Neuronal stem cell (in vitro differentiated cells): ENCODE measurements at regions not wholly inside any gene's neighbourhood (a gene's known extent, or its start where the extent isn't known, plus 50 kb on each side); places are given as distances from the start of the nearest gene placed in this dataset.

ENCODE experiments used
- DNase-seq: peaks from one replicate; pipeline ENCODE4 v3.0.0-alpha.2; 2013; ENCODE audit warnings: low spot score
- H2AFZ ChIP-seq: one replicate; pipeline ENCODE4 v1.6.1; 2013; ENCODE audit warnings: mild to moderate bottlenecking, low read length, inconsistent platforms
- H2AK5ac ChIP-seq: 2 replicates; pipeline ENCODE4 v1.6.1; 2013; ENCODE audit warnings: low read depth, mild to moderate bottlenecking, inconsistent platforms, low read length, moderate library complexity, mixed read lengths
- H2BK120ac ChIP-seq: 2 replicates; pipeline ENCODE4 v1.6.1; 2013; ENCODE audit warnings: low read depth, mild to moderate bottlenecking, inconsistent platforms, low read length, moderate library complexity, mixed read lengths
- H2BK12ac ChIP-seq: one replicate; pipeline ENCODE4 v1.6.1; 2013; ENCODE audit warnings: low read length, inconsistent platforms
- H2BK15ac ChIP-seq: 2 replicates; pipeline ENCODE4 v1.6.1; 2013; ENCODE audit warnings: mild to moderate bottlenecking, low read length, inconsistent platforms, mixed read lengths
- H2BK5ac ChIP-seq: one replicate; pipeline ENCODE4 v1.6.1; 2013; ENCODE audit warnings: inconsistent platforms, mild to moderate bottlenecking, low read length, moderate library complexity
- H3K14ac ChIP-seq: one replicate; pipeline ENCODE4 v1.6.1; 2013; ENCODE audit warnings: low read length, inconsistent platforms
- H3K18ac ChIP-seq: 2 replicates; pipeline ENCODE4 v1.6.1; 2013; ENCODE audit warnings: low read length, inconsistent platforms
- H3K23ac ChIP-seq: 2 replicates; pipeline ENCODE4 v1.6.1; 2013; ENCODE audit warnings: low read depth, mild to moderate bottlenecking, mixed read lengths, low read length, inconsistent platforms; ENCODE audit not compliant: poor library complexity
- H3K27ac ChIP-seq: replicated peaks from 3 replicates; pipeline ENCODE4 v1.5.1; 2013; ENCODE audit warnings: low read length, inconsistent platforms
- H3K27me3 ChIP-seq, 3 experiments: 2 replicates each; pipeline ENCODE4 v1.6.1; 2013; ENCODE audit warnings: low read length in 3 of 3, mild to moderate bottlenecking in 2 of 3, inconsistent platforms in 1 of 3, low read depth in 1 of 3, mixed read lengths in 1 of 3, moderate library complexity in 1 of 3; ENCODE audit not compliant: control insufficient read depth in 3 of 3, insufficient read depth in 3 of 3
- H3K36me3 ChIP-seq, 2 donors: replicated peaks in 1 of 2; 2 replicates each; pipeline ENCODE4 v1.6.1; 2013; ENCODE audit warnings: low read length in 2 of 2; ENCODE audit not compliant: control insufficient read depth in 2 of 2, insufficient read depth in 2 of 2
- H3K4ac ChIP-seq: 2 replicates; pipeline ENCODE4 v1.6.1; 2013; ENCODE audit warnings: inconsistent platforms, mild to moderate bottlenecking, low read length, moderate library complexity
- H3K4me1 ChIP-seq, 2 donors: 1 replicate in 1 of 2; 2 replicates in 1 of 2; pipeline ENCODE4 v1.6.1; 2013; ENCODE audit warnings: low read length in 2 of 2, low read depth in 1 of 2; ENCODE audit not compliant: control insufficient read depth in 2 of 2, insufficient read depth in 1 of 2
- H3K4me2 ChIP-seq: one replicate; pipeline ENCODE4 v1.6.1; 2013; ENCODE audit warnings: mild to moderate bottlenecking, low read length, inconsistent platforms; ENCODE audit not compliant: insufficient read depth, poor library complexity, severe bottlenecking
- H3K4me3 ChIP-seq, 2 donors: 2 replicates each; pipeline ENCODE4 v1.5.1; 2013; ENCODE audit warnings: low read length in 2 of 2, mild to moderate bottlenecking in 2 of 2, inconsistent platforms in 1 of 2, moderate library complexity in 1 of 2
- H3K79me1 ChIP-seq: one replicate; pipeline ENCODE4 v1.6.1; 2013; ENCODE audit warnings: low read depth, mild to moderate bottlenecking, inconsistent platforms, low read length, moderate library complexity
- H3K9ac ChIP-seq: one replicate; pipeline ENCODE4 v1.6.1; 2013; ENCODE audit warnings: mild to moderate bottlenecking, low read depth, low read length, inconsistent platforms; ENCODE audit not compliant: poor library complexity
- H3K9me3 ChIP-seq, 2 donors: replicated peaks in 1 of 2; 2 replicates each; pipeline versions ENCODE3 to v1.6.1; 2013; ENCODE audit warnings: low read length in 2 of 2, mild to moderate bottlenecking in 2 of 2, inconsistent platforms in 1 of 2, low read depth in 1 of 2, mixed read lengths in 1 of 2, moderate library complexity in 1 of 2; ENCODE audit not compliant: control insufficient read depth in 2 of 2, insufficient read depth in 1 of 2
- H4K8ac ChIP-seq: one replicate; pipeline ENCODE4 v1.6.1; 2013; ENCODE audit warnings: low read depth, mild to moderate bottlenecking, inconsistent platforms, low read length, moderate library complexity
- H4K91ac ChIP-seq: one replicate; pipeline ENCODE4 v1.6.1; 2013; ENCODE audit warnings: low read length, low read depth, mild to moderate bottlenecking, inconsistent platforms; ENCODE audit not compliant: poor library complexity
- WGBS, 2 donors: extraction: QIAGEN DNeasy Blood & Tissue Kit; methylation state at CpG; one replicate each; pipeline ENCODE4 v1.1.7; 2013; ENCODE audit warnings: missing lambda C conversion rate in 2 of 2, mixed read lengths in 1 of 2; ENCODE audit not compliant: insufficient read length in 2 of 2, insufficient replicate concordance in 1 of 2; ENCODE audit errors: extremely low coverage in 2 of 2; 5-methylcytosine and 5-hydroxymethylcytosine counted together

DNA sequence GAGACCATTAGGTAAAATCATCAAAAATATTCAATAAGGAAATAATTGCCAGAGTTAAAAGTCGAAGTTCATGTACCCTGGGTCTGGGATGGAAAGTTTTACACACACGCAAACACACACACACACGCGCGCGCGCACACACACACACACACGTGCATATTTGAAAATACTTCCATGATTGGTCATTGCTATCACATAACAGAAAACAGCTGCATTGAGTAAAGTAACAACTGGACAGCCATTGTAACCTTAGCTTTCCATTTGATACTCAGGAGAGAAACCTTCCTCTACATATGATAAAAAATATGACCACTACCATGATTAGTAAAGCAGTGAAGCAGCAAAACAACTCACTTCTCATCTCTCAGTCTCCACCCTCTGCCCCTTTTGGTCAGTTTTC, 490.0 kb upstream of the SGCG start:
- WGBS, 2 donors, result no CpG with 5 or more reads among the region's 8 CpGs
- Histone ChIP-seq H3K27me3 (no peaks in the 10 kb centered on the region), H3K4me2 (no peak overlapping the region), H2AFZ (no peak overlapping the region), H3K4ac (no peak overlapping the region), H2BK120ac (no peak overlapping the region), H2BK5ac (no peak overlapping the region), H3K14ac (no peak overlapping the region), H3K18ac (no peak overlapping the region), H3K4me1 (no peaks in the 10 kb centered on the region), H3K4me3 (no peak overlapping the region), H3K9ac (no peak overlapping the region), H3K79me1 (no peaks in the 10 kb centered on the region), H2BK12ac (no peak overlapping the region), H3K23ac (no peak overlapping the region), H2AK5ac (no peak overlapping the region), H3K36me3 (no peaks in the 10 kb centered on the region), H3K9me3 (peaks cover 0 to 3% of the 10 kb centered on the region in 2 donors), H2BK15ac (no peak overlapping the region), H4K8ac (no peak overlapping the region), H3K27ac (no peak overlapping the region), H4K91ac (no peak overlapping the region)
- DNase-seq, result no peak

DNA sequence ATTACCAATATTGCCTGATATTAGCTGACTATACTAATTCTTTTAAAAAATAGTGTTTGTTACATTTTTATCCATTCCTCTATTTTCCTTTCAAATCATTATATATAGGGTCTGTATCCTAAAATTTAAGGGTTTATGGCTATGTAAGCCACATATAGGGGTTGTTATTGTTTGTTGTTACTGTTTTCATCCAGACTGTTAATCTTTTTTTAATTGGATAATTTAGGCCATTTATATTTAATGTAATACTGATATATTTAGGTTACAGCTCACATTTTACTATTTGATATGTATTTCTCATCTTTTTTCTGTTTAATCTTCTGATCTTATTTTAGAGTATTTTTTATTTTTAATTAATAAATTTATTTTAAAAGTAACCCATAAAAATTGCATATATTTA, 487.1 kb upstream of the SGCG start:
- no peaks in the 10 kb centered on the region for H3K9me3 ChIP-seq
- H3K23ac ChIP-seq, result no peak overlapping the region
- no peak overlapping the region for H2BK12ac ChIP-seq
- no peak overlapping the region for H3K4ac ChIP-seq
- no peaks in the 10 kb centered on the region for H3K4me1 ChIP-seq
- no peak overlapping the region for H2AFZ ChIP-seq
- H3K4me2 ChIP-seq, result no peak overlapping the region
- no peak overlapping the region for H4K91ac ChIP-seq
- H3K27me3 ChIP-seq, result no peaks in the 10 kb centered on the region
- no peak overlapping the region for H3K27ac ChIP-seq
- H3K79me1 ChIP-seq, result no peaks in the 10 kb centered on the region
- DNase-seq, result no peak
- no peak overlapping the region for H3K4me3 ChIP-seq
- no peaks in the 10 kb centered on the region for H3K36me3 ChIP-seq
- no peak overlapping the region for H2AK5ac ChIP-seq
- H3K14ac ChIP-seq, result no peak overlapping the region
- H2BK5ac ChIP-seq, result no peak overlapping the region
- H2BK15ac ChIP-seq, result no peak overlapping the region
- H3K18ac ChIP-seq, result no peak overlapping the region
- no peak overlapping the region for H4K8ac ChIP-seq
- no peak overlapping the region for H2BK120ac ChIP-seq
- no peak overlapping the region for H3K9ac ChIP-seq

DNA sequence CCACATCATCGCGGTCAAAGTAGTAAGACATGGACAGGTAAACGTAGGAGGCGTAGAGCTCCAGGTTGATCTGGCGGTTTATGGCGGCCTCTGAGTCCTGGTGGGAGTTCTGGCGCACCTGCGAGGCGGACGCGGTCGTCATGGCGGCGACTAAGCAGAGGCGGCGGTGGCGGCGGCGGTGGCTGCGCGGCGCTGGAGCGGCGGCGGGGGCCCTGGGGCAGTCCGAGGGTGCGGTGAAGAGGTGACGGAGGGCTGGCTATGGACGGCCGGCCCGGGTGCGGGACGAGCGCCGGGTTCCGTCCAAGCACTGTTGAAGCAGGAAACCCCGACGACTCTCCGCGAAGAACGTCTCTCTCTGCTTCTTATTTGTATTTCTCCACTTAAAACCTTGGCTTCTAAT, 484.3 kb upstream of the SGCG start:
- Histone ChIP-seq H4K91ac (no peak overlapping the region), H3K9me3 (no peaks in the 10 kb centered on the region), H3K23ac (no peak overlapping the region), H3K27me3 (no peaks in the 10 kb centered on the region), H3K27ac (no peak overlapping the region), H3K9ac (no peak overlapping the region), H3K4me3 (no peak overlapping the region), H2AFZ (no peak overlapping the region), H2BK12ac (no peak overlapping the region), H3K18ac (no peak overlapping the region), H2BK120ac (no peak overlapping the region), H2BK15ac (no peak overlapping the region), H3K79me1 (no peaks in the 10 kb centered on the region), H2BK5ac (no peak overlapping the region), H3K4me2 (no peak overlapping the region), H2AK5ac (no peak overlapping the region), H3K36me3 (no peaks in the 10 kb centered on the region), H4K8ac (no peak overlapping the region), H3K4me1 (no peaks in the 10 kb centered on the region), H3K4ac (no peak overlapping the region), H3K14ac (no peak overlapping the region)
- no peak for DNase-seq
- WGBS, 2 donors, result no CpG with 5 or more reads among the region's 41 CpGs

DNA sequence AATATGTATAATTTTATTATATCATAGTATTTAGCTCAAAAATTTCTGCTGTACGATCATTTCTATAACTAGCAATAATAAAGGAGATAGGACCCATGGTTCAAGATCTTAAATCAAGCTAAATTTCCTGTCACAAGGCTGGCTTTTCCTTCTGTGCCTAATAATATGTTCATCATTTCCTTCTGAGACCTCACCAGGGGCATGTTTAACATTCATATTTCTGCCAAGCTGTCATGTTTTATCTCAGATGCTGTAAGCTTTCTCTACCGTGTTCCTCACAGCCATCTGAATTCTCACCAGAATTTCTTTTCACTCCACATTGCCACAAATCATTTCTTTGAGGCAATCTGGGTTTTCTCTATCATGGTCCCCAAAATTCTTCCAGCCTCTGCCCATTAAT, 482.3 kb upstream of the SGCG start:
- H4K8ac ChIP-seq, result no peak overlapping the region
- no peak overlapping the region for H2BK5ac ChIP-seq
- no peak for DNase-seq
- no peaks in the 10 kb centered on the region for H3K27me3 ChIP-seq
- WGBS, 2 donors, result no CpG with 5 or more reads among the region's 2 CpGs
- H2BK12ac ChIP-seq, result no peak overlapping the region
- no peak overlapping the region for H3K4me3 ChIP-seq
- H3K79me1 ChIP-seq, result no peaks in the 10 kb centered on the region
- no peak overlapping the region for H3K18ac ChIP-seq
- no peak overlapping the region for H3K14ac ChIP-seq
- H2BK15ac ChIP-seq, result no peak overlapping the region
- no peak overlapping the region for H3K27ac ChIP-seq
- no peak overlapping the region for H2AFZ ChIP-seq
- no peak overlapping the region for H3K9ac ChIP-seq
- no peak overlapping the region for H3K4me2 ChIP-seq
- no peak overlapping the region for H4K91ac ChIP-seq
- H3K9me3 ChIP-seq, result peaks cover 0 to 2% of the 10 kb centered on the region in 2 donors
- no peak overlapping the region for H2BK120ac ChIP-seq
- no peak overlapping the region for H3K4ac ChIP-seq
- no peak overlapping the region for H3K23ac ChIP-seq
- H2AK5ac ChIP-seq, result no peak overlapping the region
- H3K36me3 ChIP-seq, result no peaks in the 10 kb centered on the region
- H3K4me1 ChIP-seq, result no peaks in the 10 kb centered on the region
